Hepatocyte (in vitro differentiated cells): ENCODE measurements at regions not wholly inside any gene's neighbourhood (a gene's known extent, or its start where the extent isn't known, plus 50 kb on each side); places are given as distances from the start of the nearest gene placed in this dataset.

Experiments
- EZH2 ChIP-seq: fragments of 200-600 bp; sonication (generic); IDR thresholded peaks from 2 replicates; pipeline ENCODE4 v1.6.1; 2016; ENCODE audit warnings: antibody characterized with exemption, mild to moderate bottlenecking, borderline replicate concordance
- TF ChIP-seq, protein P1 (sequence below): fragments of 200-600 bp; sonication (generic); IDR thresholded peaks from 2 replicates; pipeline ENCODE4 v1.5.1; 2016; ENCODE audit warnings: antibody characterized with exemption, mild to moderate bottlenecking; ENCODE audit not compliant: poor library complexity

DNA sequence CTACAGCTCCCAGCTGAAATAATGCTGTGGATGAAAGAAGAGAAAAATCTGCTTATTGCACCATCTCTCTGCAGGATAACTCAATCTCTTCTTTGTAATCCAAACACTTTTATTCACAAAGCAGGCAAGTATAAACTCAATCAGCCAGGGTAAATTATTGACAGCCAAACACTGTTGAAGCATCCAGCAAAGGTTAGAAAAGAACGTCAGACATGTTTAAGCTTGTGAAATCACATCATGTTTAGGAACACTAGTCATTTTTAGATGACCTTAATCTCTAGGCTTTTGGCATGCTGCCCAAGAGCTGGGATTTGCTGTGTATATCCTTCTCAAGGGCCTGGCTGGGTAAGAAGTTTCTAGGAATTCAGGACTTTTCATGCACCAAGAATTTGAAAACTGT lies 1148.1 kb upstream of the FANCL start:
- TF ChIP-seq, protein P1, sequence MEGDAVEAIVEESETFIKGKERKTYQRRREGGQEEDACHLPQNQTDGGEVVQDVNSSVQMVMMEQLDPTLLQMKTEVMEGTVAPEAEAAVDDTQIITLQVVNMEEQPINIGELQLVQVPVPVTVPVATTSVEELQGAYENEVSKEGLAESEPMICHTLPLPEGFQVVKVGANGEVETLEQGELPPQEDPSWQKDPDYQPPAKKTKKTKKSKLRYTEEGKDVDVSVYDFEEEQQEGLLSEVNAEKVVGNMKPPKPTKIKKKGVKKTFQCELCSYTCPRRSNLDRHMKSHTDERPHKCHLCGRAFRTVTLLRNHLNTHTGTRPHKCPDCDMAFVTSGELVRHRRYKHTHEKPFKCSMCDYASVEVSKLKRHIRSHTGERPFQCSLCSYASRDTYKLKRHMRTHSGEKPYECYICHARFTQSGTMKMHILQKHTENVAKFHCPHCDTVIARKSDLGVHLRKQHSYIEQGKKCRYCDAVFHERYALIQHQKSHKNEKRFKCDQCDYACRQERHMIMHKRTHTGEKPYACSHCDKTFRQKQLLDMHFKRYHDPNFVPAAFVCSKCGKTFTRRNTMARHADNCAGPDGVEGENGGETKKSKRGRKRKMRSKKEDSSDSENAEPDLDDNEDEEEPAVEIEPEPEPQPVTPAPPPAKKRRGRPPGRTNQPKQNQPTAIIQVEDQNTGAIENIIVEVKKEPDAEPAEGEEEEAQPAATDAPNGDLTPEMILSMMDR = no peak
- no peak for TF ChIP-seq EZH2
